CD14-positive monocyte (primary cell): ENCODE measurements at regions not wholly inside any gene's neighbourhood (a gene's known extent, or its start where the extent isn't known, plus 50 kb on each side); places are given as distances from the start of the nearest gene placed in this dataset.

Experiments
- DNase-seq, 3 donors: peaks; one replicate each; pipeline ENCODE4 v3.0.0-alpha.2; 2011 to 2022
- H2AFZ ChIP-seq: 2 replicates; pipeline ENCODE4 v1.6.0; 2012; ENCODE audit warnings: mild to moderate bottlenecking, low read depth, low read length, inconsistent platforms; ENCODE audit not compliant: insufficient read depth, poor library complexity, severe bottlenecking
- H3K27ac ChIP-seq, 2 donors: 1 replicate in 1 of 2; 2 replicates in 1 of 2; pipeline ENCODE4 v1.5.1; 2012 to 2013; ENCODE audit warnings: low read length in 2 of 2, control low read depth in 1 of 2, inconsistent platforms in 1 of 2, low read depth in 1 of 2, mild to moderate bottlenecking in 1 of 2
- H3K27me3 ChIP-seq, 2 donors: one replicate each; pipeline versions ENCODE4 v1.6.0 to v1.6.1; 2011 to 2013; ENCODE audit warnings: low read length in 2 of 2; ENCODE audit not compliant: control insufficient read depth in 2 of 2, insufficient read depth in 2 of 2
- H3K36me3 ChIP-seq, 2 donors: replicated peaks in 1 of 2; 1 replicate in 1 of 2; 2 replicates in 1 of 2; pipeline versions ENCODE4 v1.5.1 to v1.6.1; 2012 to 2013; ENCODE audit warnings: low read length in 2 of 2, control low read depth in 1 of 2, inconsistent platforms in 1 of 2, mild to moderate bottlenecking in 1 of 2; ENCODE audit not compliant: insufficient read depth in 2 of 2, control insufficient read depth in 1 of 2
- H3K4me1 ChIP-seq, 2 donors: 1 replicate in 1 of 2; 2 replicates in 1 of 2; pipeline versions ENCODE4 v1.5.1 to v1.6.1; 2012 to 2013; ENCODE audit warnings: low read length in 2 of 2, control low read depth in 1 of 2, inconsistent platforms in 1 of 2, mild to moderate bottlenecking in 1 of 2, moderate library complexity in 1 of 2; ENCODE audit not compliant: insufficient read depth in 2 of 2, control insufficient read depth in 1 of 2
- H3K4me2 ChIP-seq: replicated peaks from 2 replicates; pipeline ENCODE3; 2012; ENCODE audit warnings: low read length, moderate library complexity, mild to moderate bottlenecking; ENCODE audit not compliant: poor library complexity, severe bottlenecking; ENCODE audit errors: extremely low read depth
- H3K4me3 ChIP-seq, 3 experiments: fragments of 200-600 bp in 1 of 3; sonication (generic) in 1 of 3; replicated peaks in 1 of 3; 1 replicate in 2 of 3; 2 replicates in 1 of 3; pipeline ENCODE4 v1.5.1; 2011 to 2013; ENCODE audit warnings: low read length in 3 of 3, mild to moderate bottlenecking in 3 of 3, control low read depth in 2 of 3, low read depth in 2 of 3, inconsistent platforms in 1 of 3, moderate library complexity in 1 of 3
- H3K79me2 ChIP-seq: 2 replicates; pipeline ENCODE4 v1.6.0; 2012; ENCODE audit warnings: mild to moderate bottlenecking, control low read depth, inconsistent platforms, low read length, moderate library complexity; ENCODE audit not compliant: insufficient read depth
- H3K9ac ChIP-seq: 2 replicates; pipeline ENCODE4 v1.6.0; 2017; ENCODE audit warnings: low read length, mild to moderate bottlenecking; ENCODE audit not compliant: insufficient read depth, poor library complexity, severe bottlenecking
- H3K9me3 ChIP-seq, 2 donors: replicated peaks in 1 of 2; 1 replicate in 1 of 2; 2 replicates in 1 of 2; pipeline versions ENCODE4 v1.5.1 to v1.6.1; 2012 to 2013; ENCODE audit warnings: low read length in 2 of 2, control low read depth in 1 of 2; ENCODE audit not compliant: control insufficient read depth in 1 of 2, insufficient read depth in 1 of 2
- H4K20me1 ChIP-seq: 2 replicates; pipeline ENCODE4 v1.6.0; 2012; ENCODE audit warnings: mild to moderate bottlenecking, low read length, control low read depth, moderate library complexity; ENCODE audit not compliant: insufficient read depth
- H3K27ac Mint-ChIP-seq, 7 donors: one replicate each; pipeline ENCODE4 v1.8.0; 2020; ENCODE audit warnings: mild to moderate bottlenecking in 7 of 7, mixed read lengths in 7 of 7, moderate library complexity in 6 of 7, inconsistent platforms in 2 of 7
- H3K27me3 Mint-ChIP-seq, 3 donors: one replicate each; pipeline ENCODE4 v1.8.0; 2021 to 2022; ENCODE audit warnings: low read depth in 3 of 3, mild to moderate bottlenecking in 3 of 3, mixed read lengths in 3 of 3, moderate library complexity in 3 of 3, inconsistent platforms in 1 of 3
- H3K36me3 Mint-ChIP-seq, 2 donors: one replicate each; pipeline ENCODE4 v1.8.0; 2020; ENCODE audit warnings: mixed read lengths in 2 of 2, inconsistent platforms in 1 of 2, mild to moderate bottlenecking in 1 of 2
- H3K4me1 Mint-ChIP-seq: one replicate; pipeline ENCODE4 v1.8.0; 2020; ENCODE audit warnings: mild to moderate bottlenecking, mixed read lengths
- H3K4me3 Mint-ChIP-seq, 2 donors: one replicate each; pipeline ENCODE4 v1.8.0; 2020; ENCODE audit warnings: mild to moderate bottlenecking in 2 of 2, mixed read lengths in 2 of 2, moderate library complexity in 1 of 2
- H3K9me3 Mint-ChIP-seq, 7 donors: one replicate each; pipeline ENCODE4 v1.8.0; 2020 to 2022; ENCODE audit warnings: mixed read lengths in 7 of 7, mild to moderate bottlenecking in 6 of 7, moderate library complexity in 6 of 7, inconsistent platforms in 2 of 7
- WGBS: methylation state at CpG from one replicate; pipeline ENCODE4 v1.1.5; 2013; ENCODE audit warnings: missing lambda C conversion rate; ENCODE audit not compliant: insufficient coverage; 5-methylcytosine and 5-hydroxymethylcytosine counted together
- intact Hi-C, 2 donors: fragments of 100-400 bp; cut with micrococcal nuclease; formaldehyde crosslinking; loops; one replicate each; pipeline versions ENCODE4 v1.15.0 to v1.15.1; 2023
- TF ChIP-seq, protein P1 (sequence below): fragments of 200-600 bp; IDR thresholded peaks from one replicate; pipeline ENCODE4 v1.8.0; 2022; ENCODE audit warnings: antibody characterized with exemption, mild to moderate bottlenecking

DNA sequence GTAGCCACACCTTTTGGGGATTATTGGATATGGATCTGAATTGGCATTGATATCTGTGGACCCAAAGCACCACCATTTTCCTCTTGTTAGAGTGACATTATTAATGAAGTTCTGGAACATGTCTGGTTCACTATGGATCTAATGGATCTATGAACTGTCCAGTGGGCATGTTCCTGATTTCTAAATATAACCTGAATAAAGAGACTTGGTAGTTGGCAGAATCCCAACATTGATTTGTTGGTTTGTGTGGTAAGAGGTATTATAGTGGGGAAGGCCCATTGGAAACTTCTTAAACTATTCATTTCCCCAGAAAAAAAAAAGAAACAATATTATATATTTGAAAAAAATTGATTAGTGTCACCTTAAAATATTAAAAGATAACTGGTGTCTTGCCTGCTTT is 312.6 kb downstream of the HTR1B start:
- Mint-ChIP-seq H3K9me3 (peaks cover 0 to 5% (median 0%) of the 10 kb centered on the region in 7 donors), H3K4me3 (no peak overlapping the region), H3K27ac (no peak overlapping the region), H3K27me3 (peaks cover 0 to 1% (median 0%) of the 10 kb centered on the region in 3 donors), H3K36me3 (no peaks in the 10 kb centered on the region), H3K4me1 (no peaks in the 10 kb centered on the region)
- Histone ChIP-seq H2AFZ (no peak overlapping the region), H3K4me3 (no peak overlapping the region), H3K4me2 (no peak overlapping the region), H3K4me1 (no peaks in the 10 kb centered on the region), H3K79me2 (no peaks in the 10 kb centered on the region), H3K9me3 (peaks cover 0 to 4% of the 10 kb centered on the region in 2 donors), H4K20me1 (no peaks in the 10 kb centered on the region), H3K27me3 (no peaks in the 10 kb centered on the region), H3K9ac (no peak overlapping the region), H3K27ac (no peak overlapping the region), H3K36me3 (no peaks in the 10 kb centered on the region)
- intact Hi-C loops, result no loop called here
- no peak for DNase-seq
- TF ChIP-seq, protein P1, sequence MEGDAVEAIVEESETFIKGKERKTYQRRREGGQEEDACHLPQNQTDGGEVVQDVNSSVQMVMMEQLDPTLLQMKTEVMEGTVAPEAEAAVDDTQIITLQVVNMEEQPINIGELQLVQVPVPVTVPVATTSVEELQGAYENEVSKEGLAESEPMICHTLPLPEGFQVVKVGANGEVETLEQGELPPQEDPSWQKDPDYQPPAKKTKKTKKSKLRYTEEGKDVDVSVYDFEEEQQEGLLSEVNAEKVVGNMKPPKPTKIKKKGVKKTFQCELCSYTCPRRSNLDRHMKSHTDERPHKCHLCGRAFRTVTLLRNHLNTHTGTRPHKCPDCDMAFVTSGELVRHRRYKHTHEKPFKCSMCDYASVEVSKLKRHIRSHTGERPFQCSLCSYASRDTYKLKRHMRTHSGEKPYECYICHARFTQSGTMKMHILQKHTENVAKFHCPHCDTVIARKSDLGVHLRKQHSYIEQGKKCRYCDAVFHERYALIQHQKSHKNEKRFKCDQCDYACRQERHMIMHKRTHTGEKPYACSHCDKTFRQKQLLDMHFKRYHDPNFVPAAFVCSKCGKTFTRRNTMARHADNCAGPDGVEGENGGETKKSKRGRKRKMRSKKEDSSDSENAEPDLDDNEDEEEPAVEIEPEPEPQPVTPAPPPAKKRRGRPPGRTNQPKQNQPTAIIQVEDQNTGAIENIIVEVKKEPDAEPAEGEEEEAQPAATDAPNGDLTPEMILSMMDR, result no peak

DNA sequence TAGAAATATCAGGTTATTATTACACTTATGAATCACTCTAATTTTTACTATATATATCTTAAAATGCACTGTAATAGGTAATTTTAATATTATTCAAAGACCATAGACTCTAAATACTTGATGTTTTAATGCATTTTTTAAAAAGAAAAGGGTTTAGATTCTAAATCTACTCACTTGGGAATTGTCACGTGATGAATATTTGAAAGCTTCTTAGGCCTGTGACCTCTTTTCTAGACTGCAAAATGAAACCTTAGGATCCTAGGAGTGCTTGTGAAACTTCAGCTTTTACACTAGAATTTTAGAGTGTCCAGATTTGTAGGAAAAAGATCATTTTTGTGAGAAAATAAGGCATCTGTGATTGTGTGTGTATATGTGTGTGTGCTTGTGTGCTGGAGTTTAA is 318.0 kb downstream of the HTR1B start:
- WGBS, result no CpG with 5 or more reads among the region's 1 CpG
- Histone ChIP-seq H4K20me1 (no peaks in the 10 kb centered on the region), H3K9me3 (no peaks in the 10 kb centered on the region), H3K4me2 (no peak overlapping the region), H3K9ac (no peak overlapping the region), H3K4me1 (no peaks in the 10 kb centered on the region), H3K36me3 (no peaks in the 10 kb centered on the region), H3K27me3 (no peaks in the 10 kb centered on the region), H3K27ac (no peak overlapping the region), H3K79me2 (no peaks in the 10 kb centered on the region), H3K4me3 (no peak overlapping the region), H2AFZ (no peak overlapping the region)
- no peaks in the 10 kb centered on the region for H3K4me1 Mint-ChIP-seq
- intact Hi-C loops, result no loop called here
- no peak overlapping the region for H3K27ac Mint-ChIP-seq
- H3K9me3 Mint-ChIP-seq, result peaks cover 0 to 2% (median 0%) of the 10 kb centered on the region in 7 donors
- TF ChIP-seq, protein P1, result no peak
- no peaks in the 10 kb centered on the region for H3K36me3 Mint-ChIP-seq
- H3K4me3 Mint-ChIP-seq, result no peak overlapping the region
- DNase-seq, result no peak
- peaks cover 0 to 1% (median 0%) of the 10 kb centered on the region in 3 donors for H3K27me3 Mint-ChIP-seq
